Thyroid gland (tissue), 4 donors: ENCODE measurements at regions not wholly inside any gene's neighbourhood (a gene's known extent, or its start where the extent isn't known, plus 50 kb on each side); places are given as distances from the start of the nearest gene placed in this dataset.

Experiments
- DNase-seq, 2 donors: peaks; one replicate each; pipeline ENCODE4 v3.0.0-alpha.2; 2019
- H3K27ac ChIP-seq, 3 donors: fragments of 200-600 bp; sonication (generic); 1 replicate in 2 of 3; 2 replicates in 1 of 3; pipeline ENCODE4 v1.5.1; 2016 to 2019; ENCODE audit warnings: mild to moderate bottlenecking in 1 of 3, moderate library complexity in 1 of 3
- H3K27me3 ChIP-seq: fragments of 200-600 bp; sonication (generic); one replicate; pipeline ENCODE4 v1.5.1; 2019
- H3K36me3 ChIP-seq, 2 donors: fragments of 200-600 bp; sonication (generic); one replicate each; pipeline ENCODE4 v1.5.1; 2016 to 2019
- H3K4me1 ChIP-seq, 2 donors: fragments of 200-600 bp; sonication (generic); one replicate each; pipeline ENCODE4 v1.5.1; 2017 to 2019
- H3K4me3 ChIP-seq, 3 donors: fragments of 200-600 bp; sonication (generic); replicated peaks in 1 of 3; 1 replicate in 2 of 3; 2 replicates in 1 of 3; pipeline ENCODE4 v1.5.1; 2016; ENCODE audit warnings: mild to moderate bottlenecking in 1 of 3
- H3K9me3 ChIP-seq: fragments of 200-600 bp; sonication (generic); one replicate; pipeline ENCODE4 v1.5.1; 2017
- CTCF ChIP-seq, 6 experiments: fragments of 200-600 bp in 3 of 6; fragments of 450-650 bp in 3 of 6; sonication (generic) in 3 of 6; IDR thresholded peaks; one replicate each; pipeline ENCODE4 v1.5.1; 2016 to 2019; ENCODE audit warnings: antibody characterized with exemption in 6 of 6, mild to moderate bottlenecking in 2 of 6, inconsistent platforms in 1 of 6, moderate library complexity in 1 of 6
- POLR2A ChIP-seq, 2 donors: fragments of 450-650 bp; IDR thresholded peaks; one replicate each; pipeline ENCODE4 v1.6.1; 2017; ENCODE audit warnings: antibody characterized with exemption in 2 of 2, mild to moderate bottlenecking in 2 of 2, moderate library complexity in 1 of 2
- WGBS, 2 donors: methylation state at CpG; one replicate each; pipeline ENCODE4 v1.1.5; 2017; 5-methylcytosine and 5-hydroxymethylcytosine counted together
- intact Hi-C: fragments of 100-400 bp; cut with DNase I; formaldehyde crosslinking; loops from one replicate; pipeline ENCODE4 v1.15.1; 2023

GRCh38 chr12:4210183-4210582, 63.4 kb upstream of the CCND2 start:
- no peaks in the 10 kb centered on the region for H3K36me3 ChIP-seq
- no peaks in the 10 kb centered on the region for H3K27me3 ChIP-seq
- no peaks in the 10 kb centered on the region for H3K9me3 ChIP-seq
- TF ChIP-seq POLR2A (IDR thresholded peaks at IDR 0.05) (no peak), CTCF (IDR thresholded peaks at IDR 0.05) (no peak)
- DNase-seq: no peak
- no peak overlapping the region for H3K27ac ChIP-seq
- 83 to 86% methylated on average over 4 of the region's 4 CpGs for WGBS, 2 donors
- no peaks in the 10 kb centered on the region for H3K4me1 ChIP-seq
- no peak overlapping the region for H3K4me3 ChIP-seq
- intact Hi-C loops: no loop called here

GRCh38 chr12:4206470-4206869, 67.1 kb upstream of the CCND2 start:
- intact Hi-C loops: no loop called here
- H3K4me3 ChIP-seq: no peak overlapping the region
- H3K36me3 ChIP-seq: no peaks in the 10 kb centered on the region
- no peak overlapping the region for H3K27ac ChIP-seq
- no peaks in the 10 kb centered on the region for H3K4me1 ChIP-seq
- H3K27me3 ChIP-seq: no peaks in the 10 kb centered on the region
- H3K9me3 ChIP-seq: no peaks in the 10 kb centered on the region
- 82 to 87% methylated on average over 9 of the region's 9 CpGs for WGBS, 2 donors
- TF ChIP-seq POLR2A (IDR thresholded peaks at IDR 0.05): no peak
- TF ChIP-seq CTCF (IDR thresholded peaks at IDR 0.05): no peak
- no peak for DNase-seq

GRCh38 chr12:4203772-4204376, 69.7 kb upstream of the CCND2 start:
- Histone ChIP-seq H3K9me3 (no peaks in the 10 kb centered on the region), H3K4me3 (no peak overlapping the region), H3K4me1 (no peaks in the 10 kb centered on the region), H3K36me3 (no peaks in the 10 kb centered on the region), H3K27ac (no peak overlapping the region), H3K27me3 (no peaks in the 10 kb centered on the region)
- WGBS, 2 donors: 62 to 67% methylated on average over 3 of the region's 3 CpGs
- DNase-seq: no peak
- intact Hi-C loops: no loop called here
- TF ChIP-seq POLR2A (IDR thresholded peaks at IDR 0.05): no peak
- TF ChIP-seq CTCF (IDR thresholded peaks at IDR 0.05): no peak

- Histone ChIP-seq H3K4me3 (no peak overlapping the region), H3K4me1 (no peaks in the 10 kb centered on the region), H3K9me3 (no peaks in the 10 kb centered on the region), H3K27ac (no peak overlapping the region), H3K36me3 (no peaks in the 10 kb centered on the region), H3K27me3 (no peaks in the 10 kb centered on the region)
- intact Hi-C loops: no loop called here
- TF ChIP-seq CTCF (IDR thresholded peaks at IDR 0.05): no peak
- no peak for TF ChIP-seq POLR2A (IDR thresholded peaks at IDR 0.05)
- DNase-seq: no peak
- 78 to 81% methylated on average over 5 of the region's 5 CpGs for WGBS, 2 donors
Measured at GRCh38 chr12:4202918-4203317, 70.6 kb upstream of the CCND2 start.

GRCh38 chr12:4202487-4202886, 71.1 kb upstream of the CCND2 start:
- H3K4me3 ChIP-seq: no peak overlapping the region
- intact Hi-C loops: no loop called here
- H3K9me3 ChIP-seq: no peaks in the 10 kb centered on the region
- no peaks in the 10 kb centered on the region for H3K4me1 ChIP-seq
- H3K36me3 ChIP-seq: no peaks in the 10 kb centered on the region
- TF ChIP-seq CTCF (IDR thresholded peaks at IDR 0.05): no peak
- no peak for TF ChIP-seq POLR2A (IDR thresholded peaks at IDR 0.05)
- WGBS, 2 donors: 80% methylated on average over 7 of the region's 7 CpGs
- DNase-seq: no peak
- no peak overlapping the region for H3K27ac ChIP-seq
- H3K27me3 ChIP-seq: no peaks in the 10 kb centered on the region
